SH-SY5Y (cell line): ENCODE measurements at regions not wholly inside any gene's neighbourhood (a gene's known extent, or its start where the extent isn't known, plus 50 kb on each side); places are given as distances from the start of the nearest gene placed in this dataset.

Source experiments
- GATA2 ChIP-seq: IDR thresholded peaks from 2 replicates; pipeline ENCODE4 v1.6.1; 2011; ENCODE audit warnings: mild to moderate bottlenecking, low read depth, low read length
- GATA3 ChIP-seq: IDR thresholded peaks from 2 replicates; pipeline ENCODE4 v1.6.1; 2011; ENCODE audit warnings: low read depth, mild to moderate bottlenecking, low read length, moderate library complexity

- no peak for TF ChIP-seq GATA2
- no peak for TF ChIP-seq GATA3
Measured at GRCh38 chr1:238898856-238899255, 487.5 kb upstream of the CHRM3 start.
